Muscle layer of colon (tissue), 2 donors: ENCODE measurements at regions not wholly inside any gene's neighbourhood (a gene's known extent, or its start where the extent isn't known, plus 50 kb on each side); places are given as distances from the start of the nearest gene placed in this dataset.

Source experiments
- H3K27ac ChIP-seq: one replicate; pipeline ENCODE4 v1.7.0; 2013; ENCODE audit warnings: low read depth, mild to moderate bottlenecking, low read length, moderate library complexity
- H3K27me3 ChIP-seq, 2 donors: one replicate each; pipeline ENCODE4 v1.7.0; 2013; ENCODE audit warnings: low read length in 2 of 2, mild to moderate bottlenecking in 2 of 2; ENCODE audit not compliant: insufficient read depth in 2 of 2, control insufficient read depth in 1 of 2
- H3K36me3 ChIP-seq: one replicate; pipeline ENCODE4 v1.7.0; 2013; ENCODE audit warnings: mild to moderate bottlenecking, low read length; ENCODE audit not compliant: insufficient read depth
- H3K4me1 ChIP-seq: one replicate; pipeline ENCODE4 v1.7.0; 2013; ENCODE audit warnings: mild to moderate bottlenecking, low read length; ENCODE audit not compliant: insufficient read depth
- H3K4me3 ChIP-seq, 2 donors: one replicate each; pipeline ENCODE4 v1.7.0; 2013; ENCODE audit warnings: low read length in 2 of 2, low read depth in 1 of 2, mild to moderate bottlenecking in 1 of 2, moderate library complexity in 1 of 2
- H3K9ac ChIP-seq: one replicate; pipeline ENCODE4 v1.7.0; 2013; ENCODE audit warnings: low read length
- H3K9me3 ChIP-seq: one replicate; pipeline ENCODE4 v1.7.0; 2013; ENCODE audit warnings: mild to moderate bottlenecking, low read length
- donor health status: abdominal sarcoma.
- donor health status: Adenocarcinoma of cecum.

- no peak overlapping the region for H3K4me3 ChIP-seq
- no peak overlapping the region for H3K9ac ChIP-seq
- no peaks in the 10 kb centered on the region for H3K27me3 ChIP-seq
- no peaks in the 10 kb centered on the region for H3K36me3 ChIP-seq
- peaks cover 11% of the 10 kb centered on the region for H3K4me1 ChIP-seq
- no peaks in the 10 kb centered on the region for H3K9me3 ChIP-seq
- H3K27ac ChIP-seq: no peak overlapping the region
These were observed 263.6 kb downstream of the DUSP10 start for GRCh38 chr1:221478050-221478949.

- Histone ChIP-seq H3K9ac (no peak overlapping the region), H3K4me1 (no peaks in the 10 kb centered on the region), H3K27ac (no peak overlapping the region), H3K36me3 (no peaks in the 10 kb centered on the region), H3K27me3 (no peaks in the 10 kb centered on the region), H3K4me3 (no peak overlapping the region), H3K9me3 (no peaks in the 10 kb centered on the region)
These were observed 253.9 kb downstream of the DUSP10 start for GRCh38 chr1:221487781-221488524.

- H3K27ac ChIP-seq: no peak overlapping the region
- H3K9me3 ChIP-seq: no peaks in the 10 kb centered on the region
- H3K9ac ChIP-seq: no peak overlapping the region
- H3K4me3 ChIP-seq: no peak overlapping the region
- H3K36me3 ChIP-seq: no peaks in the 10 kb centered on the region
- no peaks in the 10 kb centered on the region for H3K27me3 ChIP-seq
- no peaks in the 10 kb centered on the region for H3K4me1 ChIP-seq
These were observed 253.3 kb downstream of the DUSP10 start for GRCh38 chr1:221488550-221488949.

- Histone ChIP-seq H3K9ac (no peak overlapping the region), H3K4me1 (no peaks in the 10 kb centered on the region), H3K27me3 (no peaks in the 10 kb centered on the region), H3K27ac (no peak overlapping the region), H3K36me3 (no peaks in the 10 kb centered on the region), H3K4me3 (no peak overlapping the region), H3K9me3 (no peaks in the 10 kb centered on the region)
These were observed 247.2 kb downstream of the DUSP10 start for GRCh38 chr1:221494670-221495069.

- H3K27ac ChIP-seq: no peak overlapping the region
- no peaks in the 10 kb centered on the region for H3K9me3 ChIP-seq
- H3K4me1 ChIP-seq: no peaks in the 10 kb centered on the region
- H3K36me3 ChIP-seq: no peaks in the 10 kb centered on the region
- no peak overlapping the region for H3K4me3 ChIP-seq
- no peak overlapping the region for H3K9ac ChIP-seq
- no peaks in the 10 kb centered on the region for H3K27me3 ChIP-seq
These were observed 244.8 kb downstream of the DUSP10 start for GRCh38 chr1:221497046-221497445.

- Histone ChIP-seq H3K27me3 (no peaks in the 10 kb centered on the region), H3K9ac (no peak overlapping the region), H3K27ac (no peak overlapping the region), H3K36me3 (no peaks in the 10 kb centered on the region), H3K4me3 (no peak overlapping the region), H3K4me1 (no peaks in the 10 kb centered on the region), H3K9me3 (no peaks in the 10 kb centered on the region)
These were observed 238.6 kb downstream of the DUSP10 start for GRCh38 chr1:221503268-221503667.

- no peak overlapping the region for H3K27ac ChIP-seq
- no peaks in the 10 kb centered on the region for H3K4me1 ChIP-seq
- H3K9ac ChIP-seq: no peak overlapping the region
- H3K9me3 ChIP-seq: no peaks in the 10 kb centered on the region
- no peak overlapping the region for H3K4me3 ChIP-seq
- H3K27me3 ChIP-seq: no peaks in the 10 kb centered on the region
- H3K36me3 ChIP-seq: no peaks in the 10 kb centered on the region
These were observed 232.1 kb downstream of the DUSP10 start for GRCh38 chr1:221509575-221510355.

- Histone ChIP-seq H3K36me3 (no peaks in the 10 kb centered on the region), H3K4me1 (no peaks in the 10 kb centered on the region), H3K9ac (no peak overlapping the region), H3K27ac (no peak overlapping the region), H3K4me3 (no peak overlapping the region), H3K27me3 (no peaks in the 10 kb centered on the region), H3K9me3 (no peaks in the 10 kb centered on the region)
These were observed 230.9 kb downstream of the DUSP10 start for GRCh38 chr1:221510793-221511503.

GRCh38 chr1:221511797-221512196 is 230.1 kb downstream of the DUSP10 start:
- no peaks in the 10 kb centered on the region for H3K27me3 ChIP-seq
- no peaks in the 10 kb centered on the region for H3K36me3 ChIP-seq
- no peak overlapping the region for H3K27ac ChIP-seq
- H3K4me1 ChIP-seq: no peaks in the 10 kb centered on the region
- H3K9me3 ChIP-seq: no peaks in the 10 kb centered on the region
- no peak overlapping the region for H3K9ac ChIP-seq
- H3K4me3 ChIP-seq: no peak overlapping the region

- Histone ChIP-seq H3K4me1 (no peaks in the 10 kb centered on the region), H3K27ac (no peak overlapping the region), H3K27me3 (no peaks in the 10 kb centered on the region), H3K4me3 (no peak overlapping the region), H3K9ac (no peak overlapping the region), H3K9me3 (no peaks in the 10 kb centered on the region), H3K36me3 (no peaks in the 10 kb centered on the region)
These were observed 227.1 kb downstream of the DUSP10 start for GRCh38 chr1:221514806-221515205.

- Histone ChIP-seq H3K27me3 (no peaks in the 10 kb centered on the region), H3K4me1 (no peaks in the 10 kb centered on the region), H3K9me3 (no peaks in the 10 kb centered on the region), H3K36me3 (no peaks in the 10 kb centered on the region), H3K4me3 (no peak overlapping the region), H3K27ac (no peak overlapping the region), H3K9ac (no peak overlapping the region)
These were observed 226.4 kb downstream of the DUSP10 start for GRCh38 chr1:221515496-221515895.
